GM10266 (cell line): ENCODE measurements at regions not wholly inside any gene's neighbourhood (a gene's known extent, or its start where the extent isn't known, plus 50 kb on each side); places are given as distances from the start of the nearest gene placed in this dataset.

Source experiments
- DNase-seq: peaks from one replicate; pipeline ENCODE4 v3.0.0; 2012; ENCODE audit errors: extremely low spot score
- TF ChIP-seq, protein P1 (sequence below): IDR thresholded peaks from 2 replicates; pipeline ENCODE4 v1.5.1; 2012; ENCODE audit warnings: mild to moderate bottlenecking, low read depth; ENCODE audit not compliant: control insufficient read depth, insufficient read depth; ENCODE audit errors: missing control alignments

DNA sequence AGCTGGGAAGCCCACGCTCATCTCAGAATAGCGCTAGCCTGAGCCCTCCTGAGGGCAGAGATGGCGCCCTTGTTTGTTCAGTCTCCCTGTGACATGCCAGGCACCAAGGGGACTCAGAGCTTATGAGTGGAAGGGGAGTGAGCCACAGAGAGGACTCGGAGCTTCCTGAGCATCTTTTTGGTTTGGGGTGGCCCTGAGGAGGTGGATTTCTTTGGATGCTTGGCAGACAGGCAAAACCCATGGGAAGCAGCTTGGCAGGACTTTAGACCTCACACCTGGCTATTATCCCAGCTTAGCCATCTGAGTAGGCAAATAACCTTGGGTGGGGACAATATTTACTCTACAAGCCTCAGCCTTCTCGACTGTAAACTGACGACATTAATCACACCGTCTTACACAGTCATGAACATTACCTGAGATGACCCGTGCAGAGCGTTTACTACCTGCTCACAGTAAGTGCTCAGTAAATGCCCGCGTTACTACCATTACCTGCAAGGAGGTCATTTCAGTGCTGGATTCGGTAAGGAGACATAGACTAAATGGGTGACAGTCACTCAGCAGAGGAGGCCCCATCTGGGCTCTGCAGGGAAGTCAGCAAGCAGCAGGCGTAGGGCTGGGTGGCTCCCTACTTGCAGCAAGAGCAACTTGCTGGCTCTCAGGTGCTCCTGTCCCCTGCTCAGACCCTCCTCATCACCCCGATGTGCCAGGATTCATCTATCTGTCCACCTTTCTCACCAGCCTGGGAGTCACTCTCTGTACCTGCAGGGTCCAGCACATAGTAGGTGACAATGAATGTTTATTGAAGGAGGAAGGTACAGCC, 54.9 kb downstream of the KLHDC7A start:
- DNase-seq = no peak
- TF ChIP-seq, protein P1, sequence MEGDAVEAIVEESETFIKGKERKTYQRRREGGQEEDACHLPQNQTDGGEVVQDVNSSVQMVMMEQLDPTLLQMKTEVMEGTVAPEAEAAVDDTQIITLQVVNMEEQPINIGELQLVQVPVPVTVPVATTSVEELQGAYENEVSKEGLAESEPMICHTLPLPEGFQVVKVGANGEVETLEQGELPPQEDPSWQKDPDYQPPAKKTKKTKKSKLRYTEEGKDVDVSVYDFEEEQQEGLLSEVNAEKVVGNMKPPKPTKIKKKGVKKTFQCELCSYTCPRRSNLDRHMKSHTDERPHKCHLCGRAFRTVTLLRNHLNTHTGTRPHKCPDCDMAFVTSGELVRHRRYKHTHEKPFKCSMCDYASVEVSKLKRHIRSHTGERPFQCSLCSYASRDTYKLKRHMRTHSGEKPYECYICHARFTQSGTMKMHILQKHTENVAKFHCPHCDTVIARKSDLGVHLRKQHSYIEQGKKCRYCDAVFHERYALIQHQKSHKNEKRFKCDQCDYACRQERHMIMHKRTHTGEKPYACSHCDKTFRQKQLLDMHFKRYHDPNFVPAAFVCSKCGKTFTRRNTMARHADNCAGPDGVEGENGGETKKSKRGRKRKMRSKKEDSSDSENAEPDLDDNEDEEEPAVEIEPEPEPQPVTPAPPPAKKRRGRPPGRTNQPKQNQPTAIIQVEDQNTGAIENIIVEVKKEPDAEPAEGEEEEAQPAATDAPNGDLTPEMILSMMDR = no peak

DNA sequence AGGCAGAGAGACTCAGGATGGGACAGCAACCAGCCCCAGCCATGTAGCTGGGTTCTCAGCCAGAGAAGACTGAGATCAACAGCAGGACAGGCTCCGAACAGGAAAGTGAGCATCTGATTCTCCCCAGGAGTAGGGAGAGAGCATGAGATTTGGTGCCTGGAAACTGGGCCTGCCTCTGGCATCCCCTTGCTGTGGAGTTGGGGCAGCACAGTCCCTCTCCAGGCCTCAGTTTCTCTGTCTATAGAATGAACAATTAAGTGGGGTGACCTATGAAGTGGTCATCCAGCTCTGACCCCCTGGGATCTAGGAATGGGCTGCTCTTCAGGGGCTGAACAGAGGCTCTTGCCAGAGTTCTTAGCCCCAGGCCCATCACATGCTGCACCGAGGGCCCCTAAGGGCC, 55.6 kb downstream of the KLHDC7A start:
- no peak for DNase-seq
- TF ChIP-seq, protein P1 = no peak

DNA sequence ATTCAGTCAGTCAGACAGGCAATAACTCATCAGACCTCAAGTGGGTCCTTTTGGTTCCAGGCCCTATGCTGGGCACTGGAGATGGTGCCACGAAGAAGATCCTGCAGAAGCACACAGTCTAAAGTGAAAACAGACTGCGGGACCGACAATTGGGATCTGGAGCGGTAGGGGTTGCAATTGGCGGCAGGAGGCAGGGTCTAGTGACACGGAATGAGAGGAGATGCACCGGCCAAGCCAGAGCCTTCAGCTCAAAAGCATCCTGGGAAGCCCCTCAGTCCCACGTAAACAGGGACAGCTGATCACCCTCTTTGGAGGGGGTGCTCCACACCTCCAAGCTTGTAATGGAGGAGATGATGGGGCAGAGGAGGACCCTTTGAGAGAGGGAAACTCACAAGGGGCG, 56.2 kb downstream of the KLHDC7A start:
- DNase-seq = no peak
- TF ChIP-seq, protein P1 = no peak

DNA sequence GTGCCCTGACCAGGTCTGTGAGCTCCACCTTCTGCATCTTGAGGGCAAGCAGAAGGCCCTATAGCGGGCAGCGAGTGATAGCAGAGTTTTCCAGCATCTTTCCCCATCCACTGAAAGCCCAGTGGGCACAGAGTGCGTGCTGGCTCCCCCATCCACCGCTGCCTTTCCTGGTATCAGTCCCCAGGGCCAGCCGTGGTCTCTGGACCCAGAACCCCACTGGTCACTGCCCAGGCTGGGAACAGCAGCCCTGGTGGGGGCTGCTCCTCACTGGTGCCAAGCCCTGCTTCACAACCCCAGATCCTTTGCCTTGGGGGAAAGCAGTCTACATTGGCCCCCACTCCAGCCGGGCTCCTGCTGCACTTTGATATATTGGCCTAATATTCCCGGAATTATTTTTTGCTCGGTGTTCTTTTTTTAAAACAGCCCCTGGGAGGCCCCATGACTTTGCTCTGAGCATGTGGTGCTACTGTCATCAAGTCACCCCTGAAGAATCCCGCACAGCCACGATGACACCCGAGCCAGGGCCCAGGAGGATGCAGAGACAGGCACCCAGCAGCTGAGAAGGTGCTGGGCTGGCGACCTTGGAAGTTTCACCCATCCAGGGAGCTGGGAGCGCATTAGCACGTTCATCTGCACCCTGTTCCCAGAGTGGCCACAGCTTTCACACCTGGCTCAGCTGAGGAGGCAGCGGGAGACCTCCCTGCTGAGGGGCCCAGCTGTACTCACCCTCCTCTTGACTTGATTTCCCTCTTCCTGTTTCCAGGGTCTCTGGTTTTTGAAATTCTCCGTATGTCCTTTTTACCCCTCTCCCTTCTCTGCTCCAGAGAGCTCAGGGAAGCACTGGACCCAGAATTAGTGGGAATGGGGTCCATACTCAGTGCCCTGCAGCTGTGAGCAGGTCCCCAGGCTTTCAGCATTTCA, 56.9 kb downstream of the KLHDC7A start:
- TF ChIP-seq, protein P1 = no peak
- no peak for DNase-seq

DNA sequence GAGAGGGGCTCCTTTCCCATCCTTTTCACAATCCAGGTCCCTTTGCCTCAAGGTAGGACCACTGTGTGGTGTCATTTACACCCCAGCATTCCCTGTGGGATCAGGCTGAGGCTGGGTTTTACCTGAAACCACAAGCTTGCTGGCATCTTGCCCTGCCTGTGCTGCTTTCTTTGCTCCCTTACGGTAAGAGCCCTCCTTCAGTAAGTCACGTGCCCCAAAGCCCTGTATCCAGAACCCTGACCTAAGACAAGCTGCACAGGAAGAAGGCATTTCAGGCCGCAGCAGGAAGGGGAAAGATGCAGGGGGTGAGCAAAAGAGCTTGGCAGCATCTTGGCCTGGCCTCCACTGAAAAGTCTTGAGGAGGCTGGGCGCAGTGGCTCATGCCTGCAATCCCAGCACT, 58.4 kb downstream of the KLHDC7A start:
- TF ChIP-seq, protein P1 = no peak
- DNase-seq = no peak

DNA sequence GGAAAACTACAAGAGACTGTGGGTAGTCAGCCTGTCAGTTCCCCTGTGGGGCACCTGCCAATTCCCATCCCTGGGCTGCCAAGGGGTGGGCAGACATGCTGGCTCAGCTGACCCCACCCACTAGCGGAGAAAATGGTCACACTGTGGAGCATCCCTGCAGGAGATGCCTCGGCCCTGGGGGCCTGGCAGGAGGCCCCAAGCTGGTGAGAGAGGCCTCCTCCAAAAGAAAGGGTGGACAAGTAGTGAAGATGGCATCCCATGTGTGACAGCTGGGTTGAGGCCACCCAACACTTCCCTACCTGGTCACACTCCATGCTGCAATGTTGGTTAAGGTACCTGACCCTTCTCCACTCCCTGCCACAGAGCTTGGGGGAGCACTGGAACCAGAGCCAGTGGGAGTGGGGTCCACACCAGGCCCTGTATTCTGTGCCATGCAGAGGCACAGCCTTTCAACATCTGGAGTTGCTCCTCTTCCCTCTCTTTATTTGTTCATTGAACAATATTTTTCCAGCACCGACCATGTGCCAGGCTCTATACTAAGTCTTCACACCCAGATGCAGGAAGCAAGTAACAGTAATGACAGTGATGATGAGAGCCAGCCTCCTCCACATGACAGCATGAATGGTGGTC, 59.5 kb downstream of the KLHDC7A start:
- DNase-seq = no peak
- TF ChIP-seq, protein P1 = no peak
